Panc1 (cell line): ENCODE measurements at regions not wholly inside any gene's neighbourhood (a gene's known extent, or its start where the extent isn't known, plus 50 kb on each side); places are given as distances from the start of the nearest gene placed in this dataset.
A peak's percentile ranks its signal among the peaks of the same experiment; 100 is the strongest.

ENCODE experiments used
- ATAC-seq: fragments of 200-7000 bp; cut with Tn5 transposase; 2 replicates; pipeline ENCODE4 v1.9.1; 2020; ENCODE audit warnings: mild to moderate bottlenecking, moderate library complexity
- BruUV-seq: library from RNA; stranded (reverse); fragments of 400-500 nt; replicated peaks from 2 replicates; lab custom pipeline; 2021; lab: Mats Ljungman, UMichigan
- CTCF ChIA-PET: fragments of 300-600 bp; sonication (Branson Sonifier 250); formaldehyde crosslinking; loops from one replicate; lab custom pipeline; 2022; ENCODE audit warnings: antibody characterized with exemption; lab: Charles Lee
- POLR2A ChIA-PET: fragments of 300-600 bp; sonication (Branson Sonifier 250); formaldehyde crosslinking; loops from one replicate; lab custom pipeline; 2022; ENCODE audit warnings: antibody characterized with exemption; lab: Charles Lee
- DNase-seq: peaks from one replicate; pipeline ENCODE4 v3.0.0-alpha.2; 2010; ENCODE audit warnings: low read depth, low spot score
- H3K27ac ChIP-seq: 2 replicates; pipeline ENCODE4 v1.5.1; 2011; ENCODE audit warnings: mild to moderate bottlenecking, low read length, inconsistent platforms
- H3K27me3 ChIP-seq: fragments of 200-500 bp; sonication (Bioruptor generic); 2 replicates; pipeline ENCODE4 v1.6.0; 2014; ENCODE audit warnings: low read length, inconsistent platforms; ENCODE audit not compliant: control insufficient read depth, insufficient read depth
- H3K36me3 ChIP-seq: fragments of 200-500 bp; sonication (Bioruptor generic); 2 replicates; pipeline ENCODE4 v1.5.1; 2014; ENCODE audit warnings: inconsistent platforms, mild to moderate bottlenecking, low read length, moderate library complexity; ENCODE audit not compliant: control insufficient read depth, insufficient read depth
- H3K4me1 ChIP-seq: 2 replicates; pipeline ENCODE4 v1.5.1; 2011; ENCODE audit warnings: inconsistent platforms, mild to moderate bottlenecking, low read length, moderate library complexity; ENCODE audit not compliant: control insufficient read depth, insufficient read depth
- H3K4me3 ChIP-seq, 2 experiments: 2 replicates each; pipeline ENCODE4 v1.5.1; 2011 to 2012; ENCODE audit warnings: low read depth in 2 of 2, low read length in 2 of 2, mild to moderate bottlenecking in 2 of 2, inconsistent platforms in 1 of 2, moderate library complexity in 1 of 2
- H3K9me3 ChIP-seq: fragments of 200-500 bp; sonication (Bioruptor generic); 2 replicates; pipeline ENCODE4 v1.5.1; 2014; ENCODE audit warnings: low read depth, mild to moderate bottlenecking, inconsistent platforms, low read length, moderate library complexity; ENCODE audit not compliant: control insufficient read depth, insufficient read depth
- CTCF ChIP-seq: fragments of 450-650 bp; IDR thresholded peaks from 2 replicates; pipeline ENCODE4 v1.5.1; 2017; ENCODE audit warnings: mild to moderate bottlenecking
- POLR2AphosphoS5 ChIP-seq: IDR thresholded peaks from 2 replicates; pipeline ENCODE4 v1.6.1; 2012; ENCODE audit warnings: mild to moderate bottlenecking, low read depth, low read length, moderate library complexity
- REST ChIP-seq, 2 experiments: IDR thresholded peaks; 2 replicates each; pipeline ENCODE4 v1.6.1; 2011 to 2012; ENCODE audit warnings: low read depth in 2 of 2, control low read depth in 1 of 2, low read length in 1 of 2, mild to moderate bottlenecking in 1 of 2, moderate library complexity in 1 of 2; ENCODE audit not compliant: insufficient read depth in 1 of 2
- SIN3A ChIP-seq: IDR thresholded peaks from 2 replicates; pipeline ENCODE4 v1.6.1; 2012; ENCODE audit warnings: low read depth, mild to moderate bottlenecking, low read length, moderate library complexity, borderline replicate concordance; ENCODE audit not compliant: insufficient read depth
- TCF7L2 ChIP-seq: IDR thresholded peaks from 2 replicates; pipeline ENCODE4 v1.6.1; 2011; ENCODE audit warnings: mild to moderate bottlenecking, low read depth, low read length, inconsistent platforms
- in situ Hi-C: cut with HindIII; loops from 2 replicates; pipeline ENCODE4 v1.10.0; 2016; ENCODE audit warnings: low sequenced_read_pairs, low pct_unique_long_range_greater_than_20kb
- intact Hi-C: fragments of 100-400 bp; cut with micrococcal nuclease; formaldehyde crosslinking; loops from one replicate; pipeline ENCODE4 v1.10.0; 2022; ENCODE audit not compliant: unreplicated experiment

GRCh38 chr3:177787279-177788041 lies 590.2 kb upstream of the TBL1XR1 start:
- CTCF ChIA-PET = no interaction called here
- Histone ChIP-seq H3K27ac (peak overlapping the region; percentile 36; the same call in 1 of the 2 replicates), H3K9me3 (no peaks in the 10 kb centered on the region), H3K4me3 (no peak overlapping the region), H3K27me3 (no peaks in the 10 kb centered on the region), H3K36me3 (no peaks in the 10 kb centered on the region), H3K4me1 (no peaks in the 10 kb centered on the region)
- ATAC-seq (no peak), DNase-seq (no peak)
- intact Hi-C loops = no loop called here
- POLR2A ChIA-PET = no interaction called here
- TF ChIP-seq SIN3A (no peak), TCF7L2 (no peak), REST (IDR thresholded peaks at IDR 0.05; ENCODE audit: insufficient read depth in 1 of 2, low read depth in 2 of 2, low read length in 1 of 2) (no peak), CTCF (no peak), POLR2AphosphoS5 (no peak)
- in situ Hi-C loops = no loop called here
- no TSS peak for BruUV-seq

GRCh38 chr3:177789500-177789899 lies 592.2 kb upstream of the TBL1XR1 start:
- intact Hi-C loops (no loop called here), in situ Hi-C loops (no loop called here)
- Histone ChIP-seq H3K27ac (peak overlapping the region; percentile 40; the same call in 1 of the 2 replicates), H3K9me3 (no peaks in the 10 kb centered on the region), H3K4me3 (no peak overlapping the region), H3K4me1 (no peaks in the 10 kb centered on the region), H3K36me3 (no peaks in the 10 kb centered on the region), H3K27me3 (no peaks in the 10 kb centered on the region)
- no TSS peak for BruUV-seq
- ChIA-PET POLR2A (no interaction called here), CTCF (no interaction called here)
- DNase-seq (no peak), ATAC-seq (no peak)
- TF ChIP-seq TCF7L2 (no peak), REST (IDR thresholded peaks at IDR 0.05; ENCODE audit: insufficient read depth in 1 of 2, low read depth in 2 of 2, low read length in 1 of 2) (no peak), CTCF (no peak), SIN3A (no peak), POLR2AphosphoS5 (no peak)
